Stimulated activated CD4-positive, alpha-beta T cell treated with anti-CD3 and anti-CD28 coated beads, Interleukin-1b, Interleukin-23, amount 100 ng/mL, for 48 hours (primary cell): ENCODE measurements at regions not wholly inside any gene's neighbourhood (a gene's known extent, or its start where the extent isn't known, plus 50 kb on each side); places are given as distances from the start of the nearest gene placed in this dataset.

Experiments used
- DNase-seq: peaks from one replicate; pipeline ENCODE4 v3.0.0-alpha.2; 2020

DNA sequence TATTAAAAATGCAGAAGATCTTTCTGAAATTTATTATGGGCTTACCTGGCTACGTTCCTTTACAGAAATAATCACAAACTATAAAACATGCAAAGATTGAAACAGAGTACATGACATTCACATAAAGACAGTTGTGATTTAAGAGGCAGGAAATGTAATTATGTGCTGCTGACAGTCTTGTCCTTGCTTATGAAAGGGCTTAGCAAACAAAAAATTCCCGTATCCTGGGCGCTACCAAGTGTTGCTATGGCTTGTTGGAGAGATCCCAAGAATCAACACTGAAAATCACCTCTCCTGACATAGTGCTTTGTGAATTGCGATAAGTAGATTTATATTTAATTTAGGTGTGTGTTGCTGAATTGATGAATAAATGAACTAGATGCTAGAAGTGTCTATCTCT is 352.5 kb upstream of the C9orf72 start:
- DNase-seq = no peak

DNA sequence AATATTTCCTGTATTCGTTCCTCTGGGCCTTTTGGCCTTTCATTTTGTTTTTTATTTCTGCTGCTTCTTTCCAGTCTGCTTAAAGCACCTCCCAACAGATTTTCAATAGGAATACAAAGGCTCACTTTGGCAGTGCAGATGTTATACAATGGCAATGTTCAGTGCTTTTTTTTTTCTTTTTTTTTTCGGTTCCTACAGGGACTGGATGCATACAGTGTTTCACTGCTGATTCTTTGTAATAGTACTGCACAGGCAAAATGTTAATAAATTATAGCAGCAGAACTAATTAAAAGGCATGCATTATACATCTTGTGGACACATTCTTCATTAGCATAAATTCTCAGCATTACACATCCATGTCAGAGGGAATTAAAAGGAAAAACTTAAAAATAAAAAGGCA is 356.6 kb upstream of the C9orf72 start:
- DNase-seq = no peak

DNA sequence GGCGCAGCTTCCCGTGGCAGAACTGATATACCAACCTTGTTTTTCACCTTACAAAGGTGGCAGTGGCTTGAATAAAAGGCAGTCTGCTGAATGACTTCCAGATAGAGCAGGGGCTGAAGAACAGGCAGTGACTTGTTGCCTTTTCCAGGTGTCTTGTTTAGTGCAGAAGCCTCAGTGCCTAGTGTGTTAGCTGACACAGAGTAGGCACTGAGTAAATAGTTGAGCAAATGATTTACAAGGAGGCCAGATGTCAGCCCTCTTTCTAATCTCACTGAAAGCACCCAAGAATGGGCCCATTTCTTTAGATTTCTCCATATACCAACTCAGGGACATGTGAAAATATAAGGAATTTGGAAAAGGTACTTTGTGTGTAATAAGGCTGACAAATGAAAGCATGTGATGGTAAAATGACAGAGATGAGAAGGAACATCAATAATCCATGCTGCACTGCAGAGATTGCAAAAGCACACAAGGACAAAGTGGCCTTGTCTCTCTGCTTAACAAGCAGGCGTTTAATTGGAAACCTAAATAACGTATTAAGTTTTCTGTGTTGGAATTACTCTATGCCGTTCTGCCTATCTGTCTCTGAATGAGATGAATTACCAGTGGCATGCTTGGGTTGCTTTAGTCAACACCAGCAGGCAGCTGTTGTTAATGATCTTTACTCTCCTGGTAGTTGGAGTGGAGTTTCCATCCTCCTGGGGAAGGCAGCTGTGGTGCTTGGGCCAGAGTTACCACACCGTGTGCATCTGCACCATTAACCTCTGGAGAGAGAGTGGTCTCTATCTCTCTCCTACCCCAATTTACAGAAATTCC is 360.1 kb upstream of the C9orf72 start:
- DNase-seq = no peak

DNA sequence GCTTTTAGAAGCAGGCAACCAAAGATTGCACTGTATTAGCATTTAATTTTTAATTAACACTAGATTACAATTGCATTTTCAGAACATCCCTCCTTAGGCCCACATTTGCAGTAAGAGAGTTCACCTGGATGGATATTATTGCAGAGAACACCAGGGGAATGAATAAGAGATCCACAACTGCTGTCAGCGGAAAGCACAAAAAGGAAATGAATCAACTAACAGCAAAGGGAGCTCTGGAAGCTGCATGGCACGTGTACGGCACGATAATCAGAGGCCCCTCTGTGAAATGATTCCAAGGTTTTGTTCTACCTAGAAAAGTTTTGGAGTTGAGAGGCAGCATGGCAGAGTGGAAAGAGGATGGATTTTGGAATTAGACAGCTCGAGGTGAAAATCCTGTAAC is 361.2 kb upstream of the C9orf72 start:
- no peak for DNase-seq

DNA sequence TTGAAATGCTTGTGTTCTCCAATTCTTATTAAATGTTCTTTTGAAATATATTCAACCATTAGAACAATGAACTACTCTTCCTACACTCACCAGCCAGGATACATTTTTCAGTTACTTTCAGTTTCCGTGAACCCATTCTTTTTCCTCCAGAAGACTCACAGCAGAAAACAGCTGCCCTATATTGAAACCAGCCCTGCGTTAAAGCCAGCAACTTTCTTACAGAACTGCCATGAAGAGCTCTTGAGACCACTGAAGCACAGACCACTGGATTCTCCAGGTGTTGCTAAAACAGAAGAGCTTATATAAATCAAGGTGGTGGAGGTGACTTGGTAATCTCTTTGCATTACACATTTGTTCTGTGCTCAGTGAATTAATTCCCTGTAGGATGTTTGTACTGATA is 365.9 kb upstream of the C9orf72 start:
- no peak for DNase-seq

DNA sequence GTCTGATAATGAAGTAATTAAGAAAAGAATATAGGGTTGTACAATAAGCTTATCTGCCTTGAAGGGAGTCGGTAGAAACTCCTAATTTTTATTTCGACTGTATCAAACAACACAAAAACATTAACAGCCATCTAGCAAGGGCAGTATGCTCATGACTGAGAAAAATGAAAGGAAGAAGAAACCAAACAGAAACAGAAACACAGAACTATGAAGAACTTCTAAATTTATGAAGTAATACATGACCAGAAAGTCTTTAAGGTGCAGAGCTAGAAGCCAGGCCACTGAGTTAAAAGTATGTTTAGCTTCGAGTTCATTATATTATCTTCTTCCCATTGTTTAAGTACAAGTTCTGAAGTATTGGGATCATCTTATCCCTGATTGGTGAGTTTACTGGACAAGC is 367.3 kb upstream of the C9orf72 start:
- no peak for DNase-seq

DNA sequence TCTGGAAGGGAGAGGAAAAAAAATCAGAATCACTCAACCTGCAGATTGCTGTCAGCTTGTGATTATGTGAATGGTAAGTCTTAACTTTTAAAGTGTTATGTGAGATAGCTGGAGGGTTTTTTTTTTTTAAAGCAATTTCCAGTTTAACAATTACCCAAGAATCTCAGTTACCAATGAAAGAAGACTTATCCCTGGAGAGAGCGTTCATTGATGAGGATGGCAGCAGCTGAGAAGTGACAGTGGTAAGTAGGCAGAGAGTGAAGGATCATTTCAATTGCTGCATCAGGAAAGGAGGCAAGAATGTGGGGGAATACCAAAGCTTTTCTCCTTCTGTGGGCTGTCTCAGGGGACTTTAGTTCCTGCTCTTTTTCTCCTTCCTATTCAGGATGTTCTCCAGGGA is 370.2 kb upstream of the C9orf72 start:
- DNase-seq = no peak

DNA sequence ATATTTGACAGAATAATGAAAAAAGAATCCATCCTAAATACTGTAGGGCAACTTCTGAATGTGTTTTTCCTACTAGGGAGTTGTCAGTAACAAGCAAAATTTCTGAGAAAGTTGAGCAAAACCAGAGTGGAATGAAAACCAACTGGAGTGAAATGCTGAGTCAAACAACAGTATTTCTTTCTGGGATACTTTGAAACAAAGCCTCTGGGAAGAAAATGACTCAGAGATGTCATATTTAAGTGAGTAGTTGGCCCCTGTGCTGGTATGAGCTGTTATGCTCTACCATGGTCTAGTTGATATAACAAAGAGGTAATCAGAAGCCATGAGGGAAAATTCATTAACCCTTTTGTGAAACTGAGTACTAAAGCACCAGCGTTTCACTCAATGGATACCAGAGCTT is 372.1 kb upstream of the C9orf72 start:
- DNase-seq = no peak

DNA sequence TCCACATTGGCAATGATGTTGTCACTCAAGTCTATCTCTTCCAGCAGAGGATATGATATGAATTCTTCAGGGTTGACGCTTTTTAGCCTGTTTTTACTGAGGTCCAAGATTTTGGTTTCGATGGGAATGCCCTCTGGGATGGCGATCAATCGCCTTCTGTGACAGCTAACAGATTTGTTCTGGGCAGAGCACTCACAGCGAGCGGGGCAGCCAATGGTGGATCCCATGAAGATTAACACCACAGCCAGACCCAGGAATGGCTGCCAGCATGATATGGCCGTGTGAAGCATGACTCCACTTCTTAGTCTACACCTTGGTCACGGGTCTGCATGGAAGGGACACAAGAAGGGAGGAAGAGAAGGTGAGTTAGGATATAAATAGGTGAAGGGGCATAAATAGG is 377.1 kb upstream of the C9orf72 start:
- no peak for DNase-seq

DNA sequence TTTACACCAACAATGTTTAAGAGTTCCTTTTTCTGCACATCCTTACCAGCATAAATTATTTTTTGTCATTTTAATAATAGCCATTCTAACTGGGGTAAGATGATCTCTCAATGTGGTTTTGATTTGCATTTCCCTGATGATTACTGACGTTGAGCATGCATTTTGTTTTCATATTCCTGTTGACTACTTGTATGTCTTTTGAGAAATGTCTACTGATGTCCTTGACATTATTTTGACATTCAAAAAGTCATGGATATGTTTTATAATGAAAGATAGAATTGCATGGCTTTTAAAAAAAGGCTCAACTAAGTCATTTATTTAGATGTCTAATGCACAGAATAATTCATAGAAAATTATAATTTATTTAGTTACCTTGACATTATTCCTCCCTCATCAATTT is 381.6 kb upstream of the C9orf72 start:
- DNase-seq = no peak

DNA sequence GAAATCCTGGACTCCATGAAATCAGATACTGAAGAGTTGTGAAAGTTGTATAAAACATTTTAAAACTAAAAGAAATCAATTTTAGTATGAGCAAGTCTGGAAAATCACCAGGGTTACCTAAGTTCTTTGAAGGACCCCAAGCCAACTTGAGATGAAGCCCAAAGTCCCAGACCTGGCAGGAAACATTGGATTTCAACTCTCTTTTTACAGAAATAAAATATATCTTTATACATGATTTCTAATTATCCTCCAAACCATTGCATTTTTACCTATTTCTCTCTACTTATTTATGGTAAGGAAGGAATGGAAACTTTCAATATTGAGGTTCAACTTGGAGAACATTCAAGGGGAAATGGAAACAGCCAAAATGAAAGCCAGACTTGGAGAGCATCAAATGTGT is 390.6 kb upstream of the C9orf72 start:
- DNase-seq = no peak

DNA sequence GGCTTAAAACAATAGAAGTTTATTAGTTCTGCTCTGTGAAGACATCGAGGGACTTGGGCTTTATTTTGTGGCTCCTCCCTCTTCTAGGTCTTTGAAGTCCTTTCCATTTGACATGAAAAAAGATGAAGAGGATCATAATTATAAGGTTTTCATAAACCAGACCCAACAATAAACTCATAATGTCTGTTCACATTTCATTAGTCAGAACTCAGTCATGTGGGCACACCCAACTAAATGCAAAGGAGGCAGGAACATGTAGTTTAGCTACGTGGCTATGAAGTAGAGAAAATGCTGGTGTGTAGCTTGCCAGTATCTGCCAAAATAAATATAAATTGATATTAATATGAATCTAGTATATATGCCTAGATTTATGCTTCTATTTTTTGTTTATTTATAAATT is 393.9 kb upstream of the C9orf72 start:
- no peak for DNase-seq

DNA sequence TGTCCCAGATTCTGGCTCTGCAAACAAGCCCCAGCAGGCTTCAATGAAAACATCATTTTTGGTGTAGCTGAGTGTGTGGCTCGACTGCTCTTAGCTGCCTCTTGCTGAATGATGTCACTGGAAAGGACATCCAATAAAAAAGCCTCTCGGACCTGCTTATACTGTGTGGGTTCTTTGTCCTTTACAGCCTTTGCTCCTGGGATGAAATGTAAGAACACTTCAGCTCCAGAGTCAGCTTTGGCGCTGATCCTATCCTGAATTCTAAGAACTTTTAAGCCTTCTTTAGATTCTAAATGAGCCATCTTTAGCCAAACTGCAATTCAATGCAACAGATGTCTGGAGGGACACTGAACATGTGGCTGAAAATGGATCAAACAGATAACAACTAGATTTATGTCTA is 404.6 kb upstream of the C9orf72 start:
- DNase-seq = no peak

DNA sequence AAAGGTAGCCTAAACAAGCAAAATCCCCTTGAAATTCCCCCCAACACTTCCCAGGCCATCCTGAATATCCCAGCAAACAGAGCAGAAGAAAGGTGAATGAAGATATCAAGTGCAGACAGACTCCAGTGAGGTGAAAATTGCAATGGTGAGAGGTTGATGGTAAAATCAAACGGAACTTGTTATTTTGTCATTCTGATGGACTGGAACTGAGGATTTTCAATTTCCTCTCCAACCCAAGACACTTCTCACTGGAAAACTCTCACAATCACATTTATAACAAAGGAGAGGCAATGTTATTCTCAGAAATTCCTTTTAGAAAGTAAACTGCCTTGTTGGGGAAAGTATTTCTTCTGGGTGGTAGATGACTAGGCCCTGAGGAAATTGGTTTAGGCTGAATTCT is 412.4 kb upstream of the C9orf72 start:
- no peak for DNase-seq

DNA sequence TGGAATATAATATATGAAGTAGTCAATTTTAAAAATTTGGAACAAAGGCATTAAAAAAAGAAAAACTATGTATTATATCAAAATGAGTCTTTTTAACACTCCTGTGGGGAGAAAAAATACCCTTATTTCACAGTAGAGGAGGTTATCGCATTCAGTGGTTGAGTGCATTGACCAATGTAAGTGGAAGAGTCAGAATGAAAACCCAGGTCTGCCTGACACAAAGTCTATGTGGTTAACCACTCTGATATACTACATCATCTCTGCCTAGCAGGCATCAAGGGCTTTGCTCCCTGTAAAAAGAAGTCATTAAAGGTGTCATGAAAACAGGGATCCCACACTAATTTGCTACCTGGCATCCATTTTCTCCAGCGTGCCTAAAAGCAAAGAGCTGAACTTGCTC is 417.2 kb upstream of the C9orf72 start:
- DNase-seq = no peak

DNA sequence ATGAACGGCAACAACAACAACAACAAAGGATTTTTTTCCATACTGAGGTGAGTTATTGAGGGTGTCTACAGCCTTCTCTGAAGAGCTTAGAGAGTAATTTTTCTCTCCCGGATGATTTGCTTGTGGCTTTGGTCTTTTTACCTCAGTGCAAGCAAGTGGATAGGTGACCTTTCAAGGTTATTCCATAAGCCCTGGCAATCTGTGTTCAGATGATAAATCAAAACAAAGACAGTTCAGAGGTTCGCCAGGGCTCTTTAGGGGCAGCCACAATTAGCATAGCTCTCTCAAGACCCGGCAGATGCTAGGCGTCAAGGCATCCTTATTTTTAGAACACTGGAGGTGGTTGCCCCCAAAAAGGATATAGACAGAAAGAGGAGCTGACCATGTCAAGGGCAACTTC is 417.9 kb upstream of the C9orf72 start:
- no peak for DNase-seq

DNA sequence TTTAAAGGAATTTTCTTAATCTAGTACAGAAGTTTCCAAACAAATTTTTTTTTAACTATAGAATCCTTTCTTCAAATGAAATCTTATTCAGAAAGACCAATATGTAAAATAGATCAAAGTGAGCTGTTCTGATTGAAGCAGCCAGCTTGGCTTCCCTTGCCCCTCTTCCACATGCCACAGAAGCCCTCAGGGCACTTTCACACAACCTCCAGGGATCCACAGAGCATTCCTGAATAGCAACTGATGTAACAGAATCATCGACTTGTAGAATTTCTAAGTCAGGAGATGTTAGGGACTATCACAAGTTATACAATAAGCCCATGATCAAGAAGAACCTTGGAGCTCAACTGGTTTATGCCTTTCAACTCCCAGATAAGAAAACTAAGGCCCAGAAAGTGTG is 427.8 kb upstream of the C9orf72 start:
- no peak for DNase-seq

DNA sequence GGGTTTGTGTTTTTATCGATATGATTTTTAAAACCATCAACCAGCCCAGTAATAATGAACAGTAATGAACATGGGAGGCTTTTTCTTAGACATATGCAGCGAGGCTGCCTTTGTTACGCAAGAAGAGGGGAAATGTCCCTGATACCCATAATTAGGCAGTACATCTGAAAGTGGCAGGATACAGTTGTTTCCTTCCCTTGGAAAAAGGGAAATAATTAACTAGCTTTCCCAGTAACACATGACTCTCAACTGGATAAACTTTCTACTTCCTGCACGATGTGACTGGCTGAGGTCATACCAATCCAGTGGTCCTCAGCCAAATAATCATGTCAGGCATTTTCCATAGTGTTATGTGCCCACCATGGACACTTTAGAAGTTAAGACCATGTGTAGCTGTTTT is 431.6 kb upstream of the C9orf72 start:
- DNase-seq = no peak

DNA sequence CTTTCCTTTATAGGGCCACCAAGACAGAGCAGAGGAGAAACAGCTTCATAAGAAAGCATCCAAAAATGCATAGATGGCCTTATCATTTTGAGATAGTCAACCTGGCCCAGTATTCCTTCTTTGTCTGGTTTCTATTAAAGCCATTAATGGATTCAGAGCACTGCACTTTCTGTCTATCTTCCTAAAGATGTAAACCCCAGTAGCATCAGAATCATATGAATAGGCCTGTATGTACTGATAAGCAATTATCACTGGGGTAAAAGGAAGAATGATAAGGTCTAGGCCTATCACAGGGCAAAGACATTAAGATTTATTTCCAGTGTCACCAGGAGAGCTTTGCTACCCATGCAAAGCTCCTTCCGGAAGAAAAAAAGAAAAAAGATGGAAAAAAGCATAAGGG is 432.5 kb upstream of the C9orf72 start:
- no peak for DNase-seq

DNA sequence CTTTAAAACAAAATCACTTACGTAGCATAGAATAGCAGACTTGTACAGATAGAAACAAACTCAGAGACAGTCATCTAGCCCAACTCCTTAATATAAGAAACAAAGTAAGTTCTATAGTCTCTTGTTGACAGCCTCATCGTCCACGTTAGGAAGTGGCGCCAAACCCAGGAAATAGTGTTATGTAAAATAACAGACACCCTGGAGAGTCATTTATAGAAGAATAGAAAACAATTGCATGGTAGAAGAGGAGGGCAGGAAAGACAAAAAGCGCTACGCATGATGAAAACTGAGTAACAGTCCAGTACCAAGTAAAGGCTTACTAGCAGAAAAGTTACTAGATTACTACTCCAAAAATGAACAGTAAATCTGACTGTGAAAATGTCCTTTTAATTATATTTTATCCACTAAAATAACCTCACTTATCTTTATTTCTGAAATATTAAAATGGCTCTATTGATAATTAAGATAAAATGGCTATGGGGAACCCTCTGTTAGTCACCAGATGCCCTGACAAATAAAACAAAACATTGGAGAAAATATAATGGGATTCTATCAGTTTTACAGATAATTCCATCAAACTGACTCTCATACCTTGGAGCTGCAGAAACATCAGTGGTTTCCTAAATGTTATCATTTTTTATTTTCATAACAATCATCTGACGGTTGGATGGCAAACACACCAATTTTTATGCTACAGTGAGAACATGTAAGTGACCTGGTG is 434.0 kb upstream of the C9orf72 start:
- no peak for DNase-seq

DNA sequence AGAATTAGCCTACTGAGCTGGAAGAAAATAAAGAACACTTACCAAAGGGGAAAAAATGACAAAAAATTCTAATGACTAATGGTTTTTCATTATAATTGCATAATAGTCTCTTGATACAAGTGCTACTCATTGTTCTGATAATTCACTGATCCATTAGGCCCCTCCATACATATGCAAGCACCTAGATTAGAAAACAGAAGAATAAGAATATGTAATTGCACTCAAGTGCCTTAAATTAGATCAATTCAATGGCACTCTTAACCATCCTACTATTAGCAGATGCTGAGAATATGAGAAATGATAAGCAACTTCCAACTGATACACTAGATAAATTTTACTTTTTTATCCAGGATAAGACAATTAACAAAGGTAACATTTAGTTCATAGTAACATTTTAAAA is 440.9 kb upstream of the C9orf72 start:
- no peak for DNase-seq

DNA sequence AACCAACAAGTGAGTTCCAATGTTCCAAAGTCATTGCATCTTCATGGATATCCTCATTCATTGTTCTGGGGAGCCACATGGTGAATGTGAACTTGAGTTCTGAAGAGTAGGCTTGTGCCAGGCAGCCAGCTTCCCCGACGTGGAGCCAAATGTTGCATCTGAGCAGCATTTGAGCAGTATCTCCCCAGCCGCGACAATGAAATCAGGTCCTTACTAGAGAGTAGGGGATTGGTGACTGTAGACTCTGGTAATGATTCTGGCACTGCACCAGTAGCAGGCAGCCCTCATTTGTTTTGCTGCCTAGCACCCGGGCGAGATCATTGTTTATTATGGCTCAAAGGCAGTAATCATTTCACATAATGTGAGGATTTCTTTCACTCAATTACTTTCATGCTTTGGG is 451.4 kb upstream of the C9orf72 start:
- DNase-seq = no peak

DNA sequence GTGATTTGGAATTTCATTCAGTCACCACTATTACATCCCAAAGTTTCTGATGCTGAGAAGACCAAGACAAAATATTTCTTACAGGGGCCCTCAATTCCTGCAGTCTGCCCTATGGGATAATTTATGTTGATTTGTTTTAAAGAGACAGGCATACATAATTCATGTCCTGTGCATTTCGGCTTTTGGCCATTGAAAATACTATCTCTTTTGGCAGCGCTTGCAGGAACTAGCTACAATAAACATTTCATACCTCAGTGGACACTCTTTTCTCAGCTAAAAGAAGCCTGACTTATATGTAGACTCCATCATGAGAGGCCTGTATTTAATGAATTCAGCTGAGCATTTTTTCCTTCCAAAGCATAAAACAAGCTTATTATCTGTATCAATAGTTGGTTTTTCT is 451.9 kb upstream of the C9orf72 start:
- DNase-seq = no peak

DNA sequence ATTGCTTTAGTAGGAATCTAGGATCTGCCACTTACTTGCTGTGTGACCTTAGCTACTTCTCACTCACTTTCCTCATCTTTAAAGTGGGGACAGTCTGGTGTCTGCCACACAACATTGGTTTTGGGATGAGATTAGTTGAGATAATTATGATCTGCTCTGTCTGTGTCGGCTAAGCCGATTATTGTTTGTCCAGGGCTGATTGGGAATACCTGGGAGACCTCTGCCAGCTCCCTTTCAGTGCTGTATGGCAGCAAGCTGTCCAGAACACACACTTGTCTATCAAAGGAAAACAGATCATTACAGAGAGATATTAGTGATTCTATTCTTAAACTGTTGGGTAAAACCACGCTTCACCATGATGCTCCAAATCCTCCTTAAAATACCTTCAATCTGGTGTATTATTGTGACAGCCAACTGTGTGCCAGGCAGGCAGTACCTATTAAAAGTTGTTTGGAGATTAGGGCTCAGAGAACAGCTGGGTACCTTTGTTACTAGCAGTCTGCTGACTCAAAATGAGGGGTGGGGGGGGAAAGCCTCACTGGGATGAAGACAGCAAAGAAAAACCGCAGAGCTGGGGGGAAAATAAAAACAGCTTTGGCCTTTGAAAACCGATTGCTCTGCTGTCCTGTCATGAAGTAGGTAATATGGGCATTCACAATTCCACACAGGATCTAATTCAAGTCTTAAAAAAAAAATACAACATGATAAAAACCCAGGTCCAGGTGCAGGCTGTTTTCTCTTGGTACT is 458.4 kb upstream of the C9orf72 start:
- DNase-seq = no peak
